ENCODE measurements at regions not wholly inside any gene's neighbourhood (a gene's known extent, or its start where the extent isn't known, plus 50 kb on each side); places are given as distances from the start of the nearest gene placed in this dataset.
A peak's percentile ranks its signal among the peaks of the same experiment; 100 is the strongest.

DNA sequence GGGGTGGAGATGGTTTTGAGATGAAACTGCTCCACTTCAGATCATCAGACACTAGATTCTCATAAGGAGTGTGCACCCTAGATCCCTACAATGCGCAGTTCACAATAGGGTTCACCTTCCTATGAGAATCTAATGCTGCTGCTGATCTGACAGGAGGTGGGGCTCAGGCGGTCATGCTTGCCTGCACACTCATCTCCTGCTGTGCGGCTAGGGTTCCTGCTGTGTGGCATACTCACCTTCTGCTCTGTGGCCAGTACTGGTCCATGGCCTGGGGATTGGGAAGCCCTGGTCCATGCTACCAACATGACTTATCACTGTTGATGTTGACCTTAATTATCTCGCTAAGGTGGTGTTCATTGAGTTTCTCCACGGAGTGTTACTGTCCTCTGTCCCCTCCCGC lies 144.5 kb downstream of the NAV1 start:
- H3K27ac ChIP-seq (ENCODE audit: low read depth, low read length): no peak overlapping the region
- H3K27ac Mint-ChIP-seq: no peak overlapping the region
- H3K36me3 ChIP-seq (ENCODE audit: control insufficient read depth, insufficient read depth, low read length): no peaks in the 10 kb centered on the region
- no peak overlapping the region for H3K4me3 ChIP-seq (ENCODE audit: low read length)
- no peaks in the 10 kb centered on the region for H3K27me3 ChIP-seq (ENCODE audit: control insufficient read depth, insufficient read depth, low read length, poor library complexity, severe bottlenecking)
- H3K36me3 Mint-ChIP-seq (ENCODE audit: low read depth): peaks cover 2% of the 10 kb centered on the region
- no peak for DNase-seq
- H3K4me1 ChIP-seq (ENCODE audit: control insufficient read depth, insufficient read depth, low read length): peaks cover 5% of the 10 kb centered on the region
- H3K9me3 ChIP-seq (ENCODE audit: control insufficient read depth, low read length): no peaks in the 10 kb centered on the region
- H3K9ac ChIP-seq (ENCODE audit: extremely low read depth, low read length, poor library complexity, severe bottlenecking): no peak overlapping the region
- no peaks in the 10 kb centered on the region for H3K27me3 Mint-ChIP-seq (ENCODE audit: insufficient read depth)
- TF ChIP-seq, protein P1, sequence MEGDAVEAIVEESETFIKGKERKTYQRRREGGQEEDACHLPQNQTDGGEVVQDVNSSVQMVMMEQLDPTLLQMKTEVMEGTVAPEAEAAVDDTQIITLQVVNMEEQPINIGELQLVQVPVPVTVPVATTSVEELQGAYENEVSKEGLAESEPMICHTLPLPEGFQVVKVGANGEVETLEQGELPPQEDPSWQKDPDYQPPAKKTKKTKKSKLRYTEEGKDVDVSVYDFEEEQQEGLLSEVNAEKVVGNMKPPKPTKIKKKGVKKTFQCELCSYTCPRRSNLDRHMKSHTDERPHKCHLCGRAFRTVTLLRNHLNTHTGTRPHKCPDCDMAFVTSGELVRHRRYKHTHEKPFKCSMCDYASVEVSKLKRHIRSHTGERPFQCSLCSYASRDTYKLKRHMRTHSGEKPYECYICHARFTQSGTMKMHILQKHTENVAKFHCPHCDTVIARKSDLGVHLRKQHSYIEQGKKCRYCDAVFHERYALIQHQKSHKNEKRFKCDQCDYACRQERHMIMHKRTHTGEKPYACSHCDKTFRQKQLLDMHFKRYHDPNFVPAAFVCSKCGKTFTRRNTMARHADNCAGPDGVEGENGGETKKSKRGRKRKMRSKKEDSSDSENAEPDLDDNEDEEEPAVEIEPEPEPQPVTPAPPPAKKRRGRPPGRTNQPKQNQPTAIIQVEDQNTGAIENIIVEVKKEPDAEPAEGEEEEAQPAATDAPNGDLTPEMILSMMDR (conservative IDR thresholded peaks at IDR 0.05): no peak
- no peak overlapping the region for H3K4me3 Mint-ChIP-seq
- WGBS, 2 experiments (ENCODE audit: insufficient coverage in 1 of 2, insufficient read length in 1 of 2): 87 to 92% methylated on average over 5 to 6 of the region's 6 CpGs
- peaks cover 41% of the 10 kb centered on the region for H3K4me1 Mint-ChIP-seq
- H3K9me3 Mint-ChIP-seq: no peaks in the 10 kb centered on the region

DNA sequence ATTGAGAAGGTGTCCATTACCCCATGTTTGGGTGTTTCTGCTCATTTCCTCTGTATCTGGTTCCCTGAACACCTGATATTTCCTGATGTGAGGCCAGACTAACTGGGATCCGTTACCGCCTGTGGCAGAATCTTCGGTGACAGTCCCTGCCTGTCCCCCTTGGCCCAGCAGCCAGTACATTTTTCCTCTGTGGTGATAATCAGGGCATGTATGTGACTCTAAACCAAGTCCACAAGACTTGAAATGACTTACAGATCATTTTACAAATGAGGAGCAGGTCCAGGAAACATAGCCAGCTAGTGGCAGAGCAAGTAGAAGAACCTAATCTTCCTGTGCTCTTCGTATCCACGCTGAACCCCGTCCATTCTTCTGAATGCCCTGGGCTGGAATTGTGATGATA lies 143.5 kb upstream of the IPO9 start:
- WGBS, 2 experiments (ENCODE audit: insufficient coverage in 1 of 2, insufficient read length in 1 of 2): 75 to 77% methylated on average over 4 to 6 of the region's 6 CpGs
- Histone ChIP-seq H3K27me3 (ENCODE audit: control insufficient read depth, insufficient read depth, low read length, poor library complexity, severe bottlenecking) (no peaks in the 10 kb centered on the region), H3K9ac (ENCODE audit: extremely low read depth, low read length, poor library complexity, severe bottlenecking) (no peak overlapping the region), H3K4me3 (ENCODE audit: low read length) (no peak overlapping the region), H3K27ac (ENCODE audit: low read depth, low read length) (no peak overlapping the region), H3K9me3 (ENCODE audit: control insufficient read depth, low read length) (no peaks in the 10 kb centered on the region), H3K4me1 (ENCODE audit: control insufficient read depth, insufficient read depth, low read length) (peaks cover 5% of the 10 kb centered on the region), H3K36me3 (ENCODE audit: control insufficient read depth, insufficient read depth, low read length) (no peaks in the 10 kb centered on the region)
- DNase-seq: no peak
- Mint-ChIP-seq H3K9me3 (no peaks in the 10 kb centered on the region), H3K4me3 (no peak overlapping the region), H3K27me3 (ENCODE audit: insufficient read depth) (no peaks in the 10 kb centered on the region), H3K4me1 (peaks cover 40% of the 10 kb centered on the region), H3K36me3 (ENCODE audit: low read depth) (no peaks in the 10 kb centered on the region), H3K27ac (no peak overlapping the region)
- TF ChIP-seq, protein P1 (conservative IDR thresholded peaks at IDR 0.05): no peak

DNA sequence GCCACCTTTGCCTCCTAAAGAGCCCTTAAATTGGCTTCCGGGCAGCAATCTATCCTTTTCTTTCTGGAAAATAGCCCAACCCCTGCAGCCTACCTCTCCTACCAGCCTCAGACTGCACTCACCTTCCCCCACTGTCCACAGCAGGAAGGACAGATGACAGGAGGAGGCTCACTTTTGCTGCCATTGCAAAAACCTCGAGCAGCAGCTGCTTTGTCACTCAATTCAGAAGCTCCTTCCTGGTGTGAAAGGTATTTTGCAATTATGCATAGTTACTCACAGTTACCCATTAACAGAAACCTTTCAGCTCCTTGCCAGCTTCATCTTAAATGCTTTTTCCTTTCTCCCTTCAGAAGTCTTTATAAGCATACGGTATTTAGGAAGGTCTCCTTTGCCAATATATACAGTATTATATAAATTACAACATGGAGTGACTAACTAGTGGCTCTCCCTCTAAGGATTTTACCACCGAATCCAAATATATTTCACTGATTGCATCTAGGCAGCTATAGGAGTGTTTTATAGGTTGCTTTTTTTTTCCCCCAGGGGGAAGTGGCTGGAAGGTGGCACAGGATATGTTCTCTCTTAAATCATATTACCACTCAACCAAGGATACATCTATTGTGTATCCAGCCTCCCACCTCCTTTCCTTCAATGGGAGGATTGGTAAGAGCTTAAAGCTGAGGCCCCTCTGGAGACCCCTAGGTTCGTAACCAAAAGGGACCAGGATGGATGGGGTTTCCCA lies 142.1 kb upstream of the IPO9 start:
- H3K27ac ChIP-seq (ENCODE audit: low read depth, low read length): peak overlapping the region; percentile 44
- H3K27me3 ChIP-seq (ENCODE audit: control insufficient read depth, insufficient read depth, low read length, poor library complexity, severe bottlenecking): no peaks in the 10 kb centered on the region
- no peak overlapping the region for H3K4me3 ChIP-seq (ENCODE audit: low read length)
- Mint-ChIP-seq H3K36me3 (ENCODE audit: low read depth) (no peaks in the 10 kb centered on the region), H3K4me3 (peak overlapping the region; percentile 13), H3K9me3 (peaks cover 2% of the 10 kb centered on the region), H3K27ac (no peak overlapping the region), H3K4me1 (peaks cover 40% of the 10 kb centered on the region), H3K27me3 (ENCODE audit: insufficient read depth) (no peaks in the 10 kb centered on the region)
- DNase-seq: peak; percentile 84
- H3K9me3 ChIP-seq (ENCODE audit: control insufficient read depth, low read length): no peaks in the 10 kb centered on the region
- 7 to 37% methylated on average over 2 to 4 of the region's 5 CpGs for WGBS, 2 experiments (ENCODE audit: insufficient coverage in 1 of 2, insufficient read length in 1 of 2)
- TF ChIP-seq, protein P1 (conservative IDR thresholded peaks at IDR 0.05): no peak
- no peak overlapping the region for H3K9ac ChIP-seq (ENCODE audit: extremely low read depth, low read length, poor library complexity, severe bottlenecking)
- no peaks in the 10 kb centered on the region for H3K36me3 ChIP-seq (ENCODE audit: control insufficient read depth, insufficient read depth, low read length)
- peaks cover 5% of the 10 kb centered on the region for H3K4me1 ChIP-seq (ENCODE audit: control insufficient read depth, insufficient read depth, low read length)
